CD14-positive monocyte (primary cell): ENCODE measurements at regions not wholly inside any gene's neighbourhood (a gene's known extent, or its start where the extent isn't known, plus 50 kb on each side); places are given as distances from the start of the nearest gene placed in this dataset.
A peak's percentile ranks its signal among the peaks of the same experiment; 100 is the strongest.

Experiments used
- DNase-seq, 3 donors: peaks; one replicate each; pipeline ENCODE4 v3.0.0-alpha.2; 2011 to 2022
- H2AFZ ChIP-seq: 2 replicates; pipeline ENCODE4 v1.6.0; 2012; ENCODE audit warnings: mild to moderate bottlenecking, low read depth, low read length, inconsistent platforms; ENCODE audit not compliant: insufficient read depth, poor library complexity, severe bottlenecking
- H3K27ac ChIP-seq, 2 donors: 1 replicate in 1 of 2; 2 replicates in 1 of 2; pipeline ENCODE4 v1.5.1; 2012 to 2013; ENCODE audit warnings: low read length in 2 of 2, control low read depth in 1 of 2, inconsistent platforms in 1 of 2, low read depth in 1 of 2, mild to moderate bottlenecking in 1 of 2
- H3K27me3 ChIP-seq, 2 donors: one replicate each; pipeline versions ENCODE4 v1.6.0 to v1.6.1; 2011 to 2013; ENCODE audit warnings: low read length in 2 of 2; ENCODE audit not compliant: control insufficient read depth in 2 of 2, insufficient read depth in 2 of 2
- H3K36me3 ChIP-seq, 2 donors: replicated peaks in 1 of 2; 1 replicate in 1 of 2; 2 replicates in 1 of 2; pipeline versions ENCODE4 v1.5.1 to v1.6.1; 2012 to 2013; ENCODE audit warnings: low read length in 2 of 2, control low read depth in 1 of 2, inconsistent platforms in 1 of 2, mild to moderate bottlenecking in 1 of 2; ENCODE audit not compliant: insufficient read depth in 2 of 2, control insufficient read depth in 1 of 2
- H3K4me1 ChIP-seq, 2 donors: 1 replicate in 1 of 2; 2 replicates in 1 of 2; pipeline versions ENCODE4 v1.5.1 to v1.6.1; 2012 to 2013; ENCODE audit warnings: low read length in 2 of 2, control low read depth in 1 of 2, inconsistent platforms in 1 of 2, mild to moderate bottlenecking in 1 of 2, moderate library complexity in 1 of 2; ENCODE audit not compliant: insufficient read depth in 2 of 2, control insufficient read depth in 1 of 2
- H3K4me2 ChIP-seq: replicated peaks from 2 replicates; pipeline ENCODE3; 2012; ENCODE audit warnings: low read length, moderate library complexity, mild to moderate bottlenecking; ENCODE audit not compliant: poor library complexity, severe bottlenecking; ENCODE audit errors: extremely low read depth
- H3K4me3 ChIP-seq, 3 experiments: fragments of 200-600 bp in 1 of 3; sonication (generic) in 1 of 3; replicated peaks in 1 of 3; 1 replicate in 2 of 3; 2 replicates in 1 of 3; pipeline ENCODE4 v1.5.1; 2011 to 2013; ENCODE audit warnings: low read length in 3 of 3, mild to moderate bottlenecking in 3 of 3, control low read depth in 2 of 3, low read depth in 2 of 3, inconsistent platforms in 1 of 3, moderate library complexity in 1 of 3
- H3K79me2 ChIP-seq: 2 replicates; pipeline ENCODE4 v1.6.0; 2012; ENCODE audit warnings: mild to moderate bottlenecking, control low read depth, inconsistent platforms, low read length, moderate library complexity; ENCODE audit not compliant: insufficient read depth
- H3K9ac ChIP-seq: 2 replicates; pipeline ENCODE4 v1.6.0; 2017; ENCODE audit warnings: low read length, mild to moderate bottlenecking; ENCODE audit not compliant: insufficient read depth, poor library complexity, severe bottlenecking
- H3K9me3 ChIP-seq, 2 donors: replicated peaks in 1 of 2; 1 replicate in 1 of 2; 2 replicates in 1 of 2; pipeline versions ENCODE4 v1.5.1 to v1.6.1; 2012 to 2013; ENCODE audit warnings: low read length in 2 of 2, control low read depth in 1 of 2; ENCODE audit not compliant: control insufficient read depth in 1 of 2, insufficient read depth in 1 of 2
- H4K20me1 ChIP-seq: 2 replicates; pipeline ENCODE4 v1.6.0; 2012; ENCODE audit warnings: mild to moderate bottlenecking, low read length, control low read depth, moderate library complexity; ENCODE audit not compliant: insufficient read depth
- H3K27ac Mint-ChIP-seq, 7 donors: one replicate each; pipeline ENCODE4 v1.8.0; 2020; ENCODE audit warnings: mild to moderate bottlenecking in 7 of 7, mixed read lengths in 7 of 7, moderate library complexity in 6 of 7, inconsistent platforms in 2 of 7
- H3K27me3 Mint-ChIP-seq, 3 donors: one replicate each; pipeline ENCODE4 v1.8.0; 2021 to 2022; ENCODE audit warnings: low read depth in 3 of 3, mild to moderate bottlenecking in 3 of 3, mixed read lengths in 3 of 3, moderate library complexity in 3 of 3, inconsistent platforms in 1 of 3
- H3K36me3 Mint-ChIP-seq, 2 donors: one replicate each; pipeline ENCODE4 v1.8.0; 2020; ENCODE audit warnings: mixed read lengths in 2 of 2, inconsistent platforms in 1 of 2, mild to moderate bottlenecking in 1 of 2
- H3K4me1 Mint-ChIP-seq: one replicate; pipeline ENCODE4 v1.8.0; 2020; ENCODE audit warnings: mild to moderate bottlenecking, mixed read lengths
- H3K4me3 Mint-ChIP-seq, 2 donors: one replicate each; pipeline ENCODE4 v1.8.0; 2020; ENCODE audit warnings: mild to moderate bottlenecking in 2 of 2, mixed read lengths in 2 of 2, moderate library complexity in 1 of 2
- H3K9me3 Mint-ChIP-seq, 7 donors: one replicate each; pipeline ENCODE4 v1.8.0; 2020 to 2022; ENCODE audit warnings: mixed read lengths in 7 of 7, mild to moderate bottlenecking in 6 of 7, moderate library complexity in 6 of 7, inconsistent platforms in 2 of 7
- WGBS: methylation state at CpG from one replicate; pipeline ENCODE4 v1.1.5; 2013; ENCODE audit warnings: missing lambda C conversion rate; ENCODE audit not compliant: insufficient coverage; 5-methylcytosine and 5-hydroxymethylcytosine counted together
- intact Hi-C, 2 donors: fragments of 100-400 bp; cut with micrococcal nuclease; formaldehyde crosslinking; loops; one replicate each; pipeline versions ENCODE4 v1.15.0 to v1.15.1; 2023
- TF ChIP-seq, protein P1 (sequence below): fragments of 200-600 bp; IDR thresholded peaks from one replicate; pipeline ENCODE4 v1.8.0; 2022; ENCODE audit warnings: antibody characterized with exemption, mild to moderate bottlenecking

DNA sequence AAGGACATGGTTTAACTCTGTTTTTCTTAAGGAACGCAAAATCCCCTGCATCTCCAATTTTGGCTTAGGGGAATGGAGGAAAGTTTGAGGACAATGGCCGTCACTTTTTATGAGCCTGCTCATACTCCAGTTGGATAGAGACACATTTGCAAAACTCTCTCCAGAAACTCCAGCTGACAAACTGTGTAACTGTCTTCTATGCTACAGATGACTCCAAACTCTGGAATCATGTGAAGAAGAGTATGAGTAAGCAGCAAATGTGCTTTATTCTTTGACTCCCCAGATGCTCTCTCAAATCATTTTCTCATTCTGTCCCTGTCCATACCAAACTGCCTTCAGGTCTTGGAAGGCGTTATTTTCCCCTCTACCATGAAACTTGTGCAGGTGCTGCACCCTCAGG lies 226.5 kb upstream of the GPR149 start:
- TF ChIP-seq, protein P1, sequence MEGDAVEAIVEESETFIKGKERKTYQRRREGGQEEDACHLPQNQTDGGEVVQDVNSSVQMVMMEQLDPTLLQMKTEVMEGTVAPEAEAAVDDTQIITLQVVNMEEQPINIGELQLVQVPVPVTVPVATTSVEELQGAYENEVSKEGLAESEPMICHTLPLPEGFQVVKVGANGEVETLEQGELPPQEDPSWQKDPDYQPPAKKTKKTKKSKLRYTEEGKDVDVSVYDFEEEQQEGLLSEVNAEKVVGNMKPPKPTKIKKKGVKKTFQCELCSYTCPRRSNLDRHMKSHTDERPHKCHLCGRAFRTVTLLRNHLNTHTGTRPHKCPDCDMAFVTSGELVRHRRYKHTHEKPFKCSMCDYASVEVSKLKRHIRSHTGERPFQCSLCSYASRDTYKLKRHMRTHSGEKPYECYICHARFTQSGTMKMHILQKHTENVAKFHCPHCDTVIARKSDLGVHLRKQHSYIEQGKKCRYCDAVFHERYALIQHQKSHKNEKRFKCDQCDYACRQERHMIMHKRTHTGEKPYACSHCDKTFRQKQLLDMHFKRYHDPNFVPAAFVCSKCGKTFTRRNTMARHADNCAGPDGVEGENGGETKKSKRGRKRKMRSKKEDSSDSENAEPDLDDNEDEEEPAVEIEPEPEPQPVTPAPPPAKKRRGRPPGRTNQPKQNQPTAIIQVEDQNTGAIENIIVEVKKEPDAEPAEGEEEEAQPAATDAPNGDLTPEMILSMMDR, result no peak
- H3K27me3 Mint-ChIP-seq, result peaks cover 0 to 2% (median 0%) of the 10 kb centered on the region in 3 donors
- 82% methylated on average over 1 of the region's 3 CpGs for WGBS

DNA sequence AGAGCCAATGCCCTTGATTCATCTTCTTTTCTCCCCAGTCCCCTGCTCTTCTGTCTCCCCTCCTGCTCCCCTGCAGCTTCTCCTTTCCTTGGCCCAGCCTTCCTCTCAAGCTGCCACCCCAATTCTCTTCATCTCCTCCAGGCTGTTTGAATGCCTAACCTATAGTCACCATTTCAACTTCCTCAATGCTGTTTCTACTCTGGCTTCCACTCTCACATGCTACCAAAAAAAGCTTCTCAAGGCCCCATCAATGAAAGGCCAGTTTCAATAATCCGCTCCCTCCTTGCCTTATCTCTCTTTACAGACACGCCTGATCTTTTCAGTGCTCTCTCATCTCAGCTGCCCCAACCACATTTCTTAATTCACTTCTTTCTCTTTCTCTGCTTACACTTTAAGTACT lies 212.2 kb upstream of the GPR149 start:
- peak in 2 of 3 donors; percentile 3 to 14 for DNase-seq
- Histone ChIP-seq H3K36me3 (no peaks in the 10 kb centered on the region), H3K4me2 (peak overlapping the region; percentile 19), H3K79me2 (no peaks in the 10 kb centered on the region), H3K4me3 (no peak overlapping the region), H3K27ac (no peak overlapping the region), H2AFZ (peak overlapping the region; percentile 49), H3K4me1 (peaks cover 0 to 8% of the 10 kb centered on the region in 2 donors), H3K27me3 (no peaks in the 10 kb centered on the region), H3K9me3 (no peaks in the 10 kb centered on the region), H4K20me1 (no peaks in the 10 kb centered on the region), H3K9ac (no peak overlapping the region)
- Mint-ChIP-seq H3K27ac (peak overlapping the region in 2 of 7 donors; percentile 22 to 24), H3K27me3 (peaks cover 0 to 2% (median 0%) of the 10 kb centered on the region in 3 donors), H3K9me3 (peaks cover 0 to 6% (median 3%) of the 10 kb centered on the region in 7 donors), H3K4me3 (peak overlapping the region in 1 of 2 donors; percentile 51), H3K36me3 (no peaks in the 10 kb centered on the region), H3K4me1 (peaks cover 16% of the 10 kb centered on the region)
- TF ChIP-seq, protein P1, result no peak
- intact Hi-C loops, result no loop called here
- WGBS, result 67% methylated on average over 2 of the region's 2 CpGs

More for the DNA sequence above, 226.5 kb upstream of the GPR149 start:
- Mint-ChIP-seq H3K4me3 (no peak overlapping the region), H3K4me1 (peaks cover 4% of the 10 kb centered on the region), H3K36me3 (no peaks in the 10 kb centered on the region), H3K27ac (no peak overlapping the region), H3K9me3 (peaks cover 0 to 8% (median 3%) of the 10 kb centered on the region in 7 donors)
- Histone ChIP-seq H3K4me1 (no peaks in the 10 kb centered on the region), H3K36me3 (no peaks in the 10 kb centered on the region), H3K4me3 (no peak overlapping the region), H3K9me3 (no peaks in the 10 kb centered on the region), H3K9ac (no peak overlapping the region), H4K20me1 (no peaks in the 10 kb centered on the region), H3K27ac (no peak overlapping the region), H3K79me2 (no peaks in the 10 kb centered on the region), H3K27me3 (no peaks in the 10 kb centered on the region), H3K4me2 (no peak overlapping the region), H2AFZ (no peak overlapping the region)
- intact Hi-C loops, result no loop called here
- no peak for DNase-seq
